DOHH2 (cell line): ENCODE measurements at regions not wholly inside any gene's neighbourhood (a gene's known extent, or its start where the extent isn't known, plus 50 kb on each side); places are given as distances from the start of the nearest gene placed in this dataset.

ENCODE experiments used
- H3F3A ChIP-seq: fragments of 200-600 bp; sonication (generic), shearing (Covaris generic); 2 replicates; pipeline ENCODE4 v1.6.0; 2016; ENCODE audit warnings: antibody characterized with exemption, mild to moderate bottlenecking; ENCODE audit not compliant: control insufficient read depth, insufficient read depth
- H3K27ac ChIP-seq: fragments of 200-600 bp; sonication (generic); 2 replicates; pipeline ENCODE4 v1.5.1; 2014; ENCODE audit warnings: low read depth, mild to moderate bottlenecking, low read length, moderate library complexity
- H3K27me3 ChIP-seq: fragments of 200-600 bp; sonication (generic); 2 replicates; pipeline ENCODE4 v1.6.1; 2014; ENCODE audit warnings: mild to moderate bottlenecking, low read length, mixed read lengths; ENCODE audit not compliant: control insufficient read depth
- H3K36me3 ChIP-seq: fragments of 200-600 bp; sonication (generic); 2 replicates; pipeline ENCODE4 v1.6.1; 2014; ENCODE audit warnings: mild to moderate bottlenecking, low read length, moderate library complexity, mixed read lengths; ENCODE audit not compliant: control insufficient read depth
- H3K4me1 ChIP-seq: fragments of 200-600 bp; sonication (generic); 2 replicates; pipeline ENCODE4 v1.6.1; 2014; ENCODE audit warnings: mild to moderate bottlenecking, low read length, mixed read lengths; ENCODE audit not compliant: control insufficient read depth
- H3K4me2 ChIP-seq: fragments of 200-600 bp; sonication (generic); 2 replicates; pipeline ENCODE4 v1.6.0; 2014; ENCODE audit warnings: mild to moderate bottlenecking, low read length, moderate library complexity
- H3K4me3 ChIP-seq: fragments of 200-600 bp; sonication (generic); 2 replicates; pipeline ENCODE4 v1.5.1; 2014; ENCODE audit warnings: mild to moderate bottlenecking, low read length, mixed read lengths
- H3K79me2 ChIP-seq: fragments of 200-600 bp; sonication (generic); 2 replicates; pipeline ENCODE4 v1.6.1; 2014; ENCODE audit warnings: mild to moderate bottlenecking, low read length, mixed read lengths; ENCODE audit not compliant: control insufficient read depth
- H3K9me2 ChIP-seq: fragments of 200-600 bp; sonication (generic); replicated peaks from 2 replicates; pipeline ENCODE4 v1.6.1; 2014; ENCODE audit warnings: mild to moderate bottlenecking, low read length, mixed read lengths; ENCODE audit not compliant: control insufficient read depth
- H3K9me3 ChIP-seq: fragments of 200-600 bp; sonication (generic); 2 replicates; pipeline ENCODE4 v1.6.1; 2014; ENCODE audit warnings: antibody characterized with exemption, low read length, mixed read lengths; ENCODE audit not compliant: control insufficient read depth, insufficient read depth
- H4K20me1 ChIP-seq: fragments of 200-600 bp; sonication (generic); 2 replicates; pipeline ENCODE4 v1.6.0; 2014; ENCODE audit warnings: low read depth, mild to moderate bottlenecking, antibody characterized with exemption, low read length, moderate library complexity; ENCODE audit not compliant: control insufficient read depth, insufficient read depth
- CTCF ChIP-seq: fragments of 200-600 bp; sonication (generic); IDR thresholded peaks from one replicate; pipeline ENCODE4 v1.5.1; 2014; ENCODE audit warnings: antibody characterized with exemption, mild to moderate bottlenecking, low read depth, low read length; ENCODE audit not compliant: poor library complexity, severe bottlenecking
- EZH2phosphoT487 ChIP-seq: fragments of 200-600 bp; sonication (generic); IDR thresholded peaks from 2 replicates; pipeline ENCODE4 v1.6.1; 2017; ENCODE audit warnings: borderline replicate concordance, mild to moderate bottlenecking, antibody characterized with exemption, low read length, moderate library complexity, mixed read lengths

- H3F3A ChIP-seq: no peaks in the 10 kb centered on the region
- no peaks in the 10 kb centered on the region for H3K36me3 ChIP-seq
- no peak overlapping the region for H3K4me3 ChIP-seq
- no peak overlapping the region for H3K27ac ChIP-seq
- H3K9me3 ChIP-seq: no peaks in the 10 kb centered on the region
- H3K79me2 ChIP-seq: no peaks in the 10 kb centered on the region
- H3K4me2 ChIP-seq: no peak overlapping the region
- H3K9me2 ChIP-seq: no peaks in the 10 kb centered on the region
- H4K20me1 ChIP-seq: no peaks in the 10 kb centered on the region
- H3K27me3 ChIP-seq: no peaks in the 10 kb centered on the region; the same call in 1 of the 2 replicates
- TF ChIP-seq CTCF: no peak
- no peak for TF ChIP-seq EZH2phosphoT487
- H3K4me1 ChIP-seq: no peaks in the 10 kb centered on the region
Measured at GRCh38 chr21:38151021-38151645, 105.7 kb upstream of the KCNJ15 start.

GRCh38 chr21:38156200-38156599 lies 100.6 kb upstream of the KCNJ15 start:
- no peaks in the 10 kb centered on the region for H3K79me2 ChIP-seq
- H3K36me3 ChIP-seq: no peaks in the 10 kb centered on the region
- TF ChIP-seq CTCF: no peak
- TF ChIP-seq EZH2phosphoT487: no peak
- H4K20me1 ChIP-seq: no peaks in the 10 kb centered on the region
- H3K9me2 ChIP-seq: no peaks in the 10 kb centered on the region
- H3K9me3 ChIP-seq: no peaks in the 10 kb centered on the region
- no peaks in the 10 kb centered on the region for H3K27me3 ChIP-seq
- H3F3A ChIP-seq: no peaks in the 10 kb centered on the region
- H3K4me3 ChIP-seq: no peak overlapping the region
- no peaks in the 10 kb centered on the region for H3K4me1 ChIP-seq
- no peak overlapping the region for H3K4me2 ChIP-seq
- H3K27ac ChIP-seq: no peak overlapping the region

- Histone ChIP-seq H3K79me2 (no peaks in the 10 kb centered on the region), H3F3A (no peaks in the 10 kb centered on the region), H3K27ac (no peak overlapping the region), H3K4me2 (no peak overlapping the region), H3K9me3 (no peaks in the 10 kb centered on the region), H3K27me3 (no peaks in the 10 kb centered on the region), H3K4me1 (no peaks in the 10 kb centered on the region), H3K36me3 (no peaks in the 10 kb centered on the region), H3K4me3 (no peak overlapping the region), H4K20me1 (no peaks in the 10 kb centered on the region), H3K9me2 (no peaks in the 10 kb centered on the region)
- TF ChIP-seq CTCF (peak; percentile 93), EZH2phosphoT487 (no peak)
Measured at GRCh38 chr21:38159355-38159754, 97.4 kb upstream of the KCNJ15 start.
